ENCODE measurements at regions not wholly inside any gene's neighbourhood (a gene's known extent, or its start where the extent isn't known, plus 50 kb on each side); places are given as distances from the start of the nearest gene placed in this dataset.
"Not testable (repeated sequence)": the region's sequence is repeated elsewhere in the genome, so short reads cannot be mapped to it uniquely, and the experiment has no call there.

GRCh38 chr1:168837230-168837629 is 108.2 kb upstream of the DPT start:
- H3K27ac ChIP-seq (ENCODE audit: low read depth, low read length); H3K4me1 ChIP-seq (ENCODE audit: control insufficient read depth, insufficient read depth, low read length); H3K36me3 ChIP-seq (ENCODE audit: control insufficient read depth, insufficient read depth, low read length); H3K27me3 ChIP-seq (ENCODE audit: control insufficient read depth, insufficient read depth, low read length); H3K9ac ChIP-seq (ENCODE audit: low read depth, low read length); H3K4me3 ChIP-seq (ENCODE audit: low read depth, low read length); H3K9me3 ChIP-seq (ENCODE audit: control insufficient read depth, insufficient read depth, low read length): not testable (repeated sequence)

- no peaks in the 10 kb centered on the region for H3K9me3 ChIP-seq (ENCODE audit: control insufficient read depth, insufficient read depth, low read length)
- no peaks in the 10 kb centered on the region for H3K4me1 ChIP-seq (ENCODE audit: control insufficient read depth, insufficient read depth, low read length)
- no peak overlapping the region for H3K27ac ChIP-seq (ENCODE audit: low read depth, low read length)
- H3K36me3 ChIP-seq (ENCODE audit: control insufficient read depth, insufficient read depth, low read length) = no peaks in the 10 kb centered on the region
- no peak overlapping the region for H3K4me3 ChIP-seq (ENCODE audit: low read depth, low read length)
- H3K27me3 ChIP-seq (ENCODE audit: control insufficient read depth, insufficient read depth, low read length) = no peaks in the 10 kb centered on the region
- H3K9ac ChIP-seq (ENCODE audit: low read depth, low read length) = no peak overlapping the region
Measured at GRCh38 chr1:168842306-168842705, 113.3 kb upstream of the DPT start.

GRCh38 chr1:168842916-168843315 is 113.9 kb upstream of the DPT start:
- no peak overlapping the region for H3K9ac ChIP-seq (ENCODE audit: low read depth, low read length)
- no peak overlapping the region for H3K4me3 ChIP-seq (ENCODE audit: low read depth, low read length)
- H3K4me1 ChIP-seq (ENCODE audit: control insufficient read depth, insufficient read depth, low read length) = no peaks in the 10 kb centered on the region
- H3K27me3 ChIP-seq (ENCODE audit: control insufficient read depth, insufficient read depth, low read length) = no peaks in the 10 kb centered on the region
- no peak overlapping the region for H3K27ac ChIP-seq (ENCODE audit: low read depth, low read length)
- no peaks in the 10 kb centered on the region for H3K36me3 ChIP-seq (ENCODE audit: control insufficient read depth, insufficient read depth, low read length)
- H3K9me3 ChIP-seq (ENCODE audit: control insufficient read depth, insufficient read depth, low read length) = no peaks in the 10 kb centered on the region

GRCh38 chr1:168843401-168843800 is 114.4 kb upstream of the DPT start:
- Histone ChIP-seq H3K4me1 (ENCODE audit: control insufficient read depth, insufficient read depth, low read length) (no peaks in the 10 kb centered on the region), H3K36me3 (ENCODE audit: control insufficient read depth, insufficient read depth, low read length) (no peaks in the 10 kb centered on the region)

GRCh38 chr1:168843950-168844349 is 114.9 kb upstream of the DPT start:
- no peaks in the 10 kb centered on the region for H3K9me3 ChIP-seq (ENCODE audit: control insufficient read depth, insufficient read depth, low read length)
- no peak overlapping the region for H3K27ac ChIP-seq (ENCODE audit: low read depth, low read length)
- H3K4me1 ChIP-seq (ENCODE audit: control insufficient read depth, insufficient read depth, low read length) = no peaks in the 10 kb centered on the region
- no peaks in the 10 kb centered on the region for H3K27me3 ChIP-seq (ENCODE audit: control insufficient read depth, insufficient read depth, low read length)
- no peak overlapping the region for H3K9ac ChIP-seq (ENCODE audit: low read depth, low read length)
- no peak overlapping the region for H3K4me3 ChIP-seq (ENCODE audit: low read depth, low read length)
- H3K36me3 ChIP-seq (ENCODE audit: control insufficient read depth, insufficient read depth, low read length) = no peaks in the 10 kb centered on the region

More at GRCh38 chr1:168843401-168843800, 114.4 kb upstream of the DPT start:
- H3K4me3 ChIP-seq (ENCODE audit: low read depth, low read length) = no peak overlapping the region
- no peaks in the 10 kb centered on the region for H3K9me3 ChIP-seq (ENCODE audit: control insufficient read depth, insufficient read depth, low read length)
- H3K27me3 ChIP-seq (ENCODE audit: control insufficient read depth, insufficient read depth, low read length) = no peaks in the 10 kb centered on the region
- H3K27ac ChIP-seq (ENCODE audit: low read depth, low read length) = no peak overlapping the region
- H3K9ac ChIP-seq (ENCODE audit: low read depth, low read length) = no peak overlapping the region

- Histone ChIP-seq H3K36me3 (ENCODE audit: control insufficient read depth, insufficient read depth, low read length) (no peaks in the 10 kb centered on the region), H3K4me3 (ENCODE audit: low read depth, low read length) (no peak overlapping the region), H3K9ac (ENCODE audit: low read depth, low read length) (no peak overlapping the region), H3K9me3 (ENCODE audit: control insufficient read depth, insufficient read depth, low read length) (no peaks in the 10 kb centered on the region), H3K4me1 (ENCODE audit: control insufficient read depth, insufficient read depth, low read length) (no peaks in the 10 kb centered on the region), H3K27me3 (ENCODE audit: control insufficient read depth, insufficient read depth, low read length) (no peaks in the 10 kb centered on the region), H3K27ac (ENCODE audit: low read depth, low read length) (no peak overlapping the region)
Measured at GRCh38 chr1:168845140-168845539, 116.1 kb upstream of the DPT start.

- H3K4me3 ChIP-seq (ENCODE audit: low read depth, low read length) = no peak overlapping the region
- no peak overlapping the region for H3K27ac ChIP-seq (ENCODE audit: low read depth, low read length)
- H3K4me1 ChIP-seq (ENCODE audit: control insufficient read depth, insufficient read depth, low read length) = no peaks in the 10 kb centered on the region
- no peaks in the 10 kb centered on the region for H3K27me3 ChIP-seq (ENCODE audit: control insufficient read depth, insufficient read depth, low read length)
- H3K9me3 ChIP-seq (ENCODE audit: control insufficient read depth, insufficient read depth, low read length) = no peaks in the 10 kb centered on the region
- no peaks in the 10 kb centered on the region for H3K36me3 ChIP-seq (ENCODE audit: control insufficient read depth, insufficient read depth, low read length)
- no peak overlapping the region for H3K9ac ChIP-seq (ENCODE audit: low read depth, low read length)
Measured at GRCh38 chr1:168848051-168848450, 119.0 kb upstream of the DPT start.

GRCh38 chr1:168861421-168862004 is 132.5 kb upstream of the DPT start:
- H3K9me3 ChIP-seq (ENCODE audit: control insufficient read depth, insufficient read depth, low read length) = no peaks in the 10 kb centered on the region
- H3K36me3 ChIP-seq (ENCODE audit: control insufficient read depth, insufficient read depth, low read length) = no peaks in the 10 kb centered on the region
- H3K27ac ChIP-seq (ENCODE audit: low read depth, low read length) = no peak overlapping the region
- no peaks in the 10 kb centered on the region for H3K4me1 ChIP-seq (ENCODE audit: control insufficient read depth, insufficient read depth, low read length)
- no peaks in the 10 kb centered on the region for H3K27me3 ChIP-seq (ENCODE audit: control insufficient read depth, insufficient read depth, low read length)
- no peak overlapping the region for H3K4me3 ChIP-seq (ENCODE audit: low read depth, low read length)
- H3K9ac ChIP-seq (ENCODE audit: low read depth, low read length) = no peak overlapping the region

- Histone ChIP-seq H3K4me1 (ENCODE audit: control insufficient read depth, insufficient read depth, low read length) (no peaks in the 10 kb centered on the region), H3K9me3 (ENCODE audit: control insufficient read depth, insufficient read depth, low read length) (no peaks in the 10 kb centered on the region), H3K27me3 (ENCODE audit: control insufficient read depth, insufficient read depth, low read length) (no peaks in the 10 kb centered on the region), H3K27ac (ENCODE audit: low read depth, low read length) (no peak overlapping the region), H3K4me3 (ENCODE audit: low read depth, low read length) (no peak overlapping the region), H3K9ac (ENCODE audit: low read depth, low read length) (no peak overlapping the region), H3K36me3 (ENCODE audit: control insufficient read depth, insufficient read depth, low read length) (no peaks in the 10 kb centered on the region)
Measured at GRCh38 chr1:168863772-168864171, 134.8 kb upstream of the DPT start.

- Histone ChIP-seq H3K27ac (ENCODE audit: low read depth, low read length) (no peak overlapping the region), H3K4me3 (ENCODE audit: low read depth, low read length) (no peak overlapping the region), H3K9me3 (ENCODE audit: control insufficient read depth, insufficient read depth, low read length) (no peaks in the 10 kb centered on the region), H3K4me1 (ENCODE audit: control insufficient read depth, insufficient read depth, low read length) (no peaks in the 10 kb centered on the region), H3K9ac (ENCODE audit: low read depth, low read length) (no peak overlapping the region), H3K36me3 (ENCODE audit: control insufficient read depth, insufficient read depth, low read length) (no peaks in the 10 kb centered on the region), H3K27me3 (ENCODE audit: control insufficient read depth, insufficient read depth, low read length) (no peaks in the 10 kb centered on the region)
Measured at GRCh38 chr1:168864266-168864665, 135.3 kb upstream of the DPT start.

- no peak overlapping the region for H3K27ac ChIP-seq (ENCODE audit: low read depth, low read length)
- no peaks in the 10 kb centered on the region for H3K36me3 ChIP-seq (ENCODE audit: control insufficient read depth, insufficient read depth, low read length)
- H3K4me3 ChIP-seq (ENCODE audit: low read depth, low read length) = no peak overlapping the region
- no peaks in the 10 kb centered on the region for H3K27me3 ChIP-seq (ENCODE audit: control insufficient read depth, insufficient read depth, low read length)
- H3K9me3 ChIP-seq (ENCODE audit: control insufficient read depth, insufficient read depth, low read length) = no peaks in the 10 kb centered on the region
- H3K9ac ChIP-seq (ENCODE audit: low read depth, low read length) = no peak overlapping the region
- H3K4me1 ChIP-seq (ENCODE audit: control insufficient read depth, insufficient read depth, low read length) = no peaks in the 10 kb centered on the region
Measured at GRCh38 chr1:168865850-168866620, 137.0 kb upstream of the DPT start.
